ENCODE measurements at regions not wholly inside any gene's neighbourhood (a gene's known extent, or its start where the extent isn't known, plus 50 kb on each side); places are given as distances from the start of the nearest gene placed in this dataset.
A peak's percentile ranks its signal among the peaks of the same experiment; 100 is the strongest.

DNA sequence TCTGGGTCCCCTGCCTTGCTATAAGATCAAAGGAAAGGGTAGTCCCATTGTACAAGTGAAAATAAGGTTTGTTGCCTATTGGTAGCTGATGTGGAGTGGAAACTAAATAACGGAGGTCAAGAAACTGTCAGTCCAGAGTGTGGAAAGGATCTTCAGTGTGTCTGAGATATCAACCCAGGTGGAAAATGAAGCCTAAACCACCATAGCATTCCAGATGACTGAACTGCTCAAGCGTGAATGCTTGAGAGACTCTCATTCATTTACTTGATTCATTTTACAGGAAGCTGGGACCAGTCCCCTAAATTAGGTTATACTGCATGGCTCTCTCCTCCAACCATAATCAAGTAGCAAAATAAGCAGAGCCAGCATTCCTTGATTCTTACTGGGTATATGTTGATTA is 116.0 kb upstream of the SLC28A3 start:
- DNase-seq, result no peak

GRCh38 chr9:84460695-84461094 is 120.1 kb upstream of the SLC28A3 start:
- no peak for DNase-seq

GRCh38 chr9:84463272-84463671 is 122.7 kb upstream of the SLC28A3 start:
- peak in 1 of 2 experiments; percentile 0 for DNase-seq

- no peak for DNase-seq
These were observed 126.2 kb upstream of the SLC28A3 start for GRCh38 chr9:84466580-84467285.

- no peak for DNase-seq
These were observed 131.3 kb upstream of the SLC28A3 start for GRCh38 chr9:84471816-84472215.

GRCh38 chr9:84478996-84479395 is 138.4 kb upstream of the SLC28A3 start:
- DNase-seq, result no peak

- no peak for DNase-seq
These were observed 139.5 kb upstream of the SLC28A3 start for GRCh38 chr9:84480071-84480470.

DNA sequence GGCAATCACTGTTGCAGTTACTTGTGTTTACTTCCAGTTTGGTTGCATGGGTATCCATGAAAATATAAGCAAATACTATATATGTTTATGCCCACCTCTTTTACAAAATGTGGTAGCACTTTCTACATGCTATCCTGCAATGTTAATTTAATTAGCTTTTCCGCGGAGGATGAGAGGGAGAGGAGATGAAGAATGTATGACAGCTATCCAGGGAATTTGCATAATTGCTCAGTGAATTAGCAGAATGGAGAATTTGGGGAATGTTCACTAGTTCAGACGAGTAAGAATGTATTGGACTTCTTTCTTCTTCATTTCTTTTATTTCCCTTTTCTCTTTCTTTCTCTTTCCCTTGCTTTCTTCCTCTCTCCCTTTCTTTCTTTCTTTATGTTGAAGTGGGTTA is 140.7 kb upstream of the SLC28A3 start:
- peak in 1 of 2 experiments; percentile 6 for DNase-seq

- peak; percentile 50 to 65 for DNase-seq
These were observed 141.2 kb upstream of the SLC28A3 start for GRCh38 chr9:84481636-84482218.

- DNase-seq, result no peak
These were observed 142.0 kb upstream of the SLC28A3 start for GRCh38 chr9:84482607-84483006.

- DNase-seq, result no peak
These were observed 143.6 kb upstream of the SLC28A3 start for GRCh38 chr9:84484172-84484571.

DNA sequence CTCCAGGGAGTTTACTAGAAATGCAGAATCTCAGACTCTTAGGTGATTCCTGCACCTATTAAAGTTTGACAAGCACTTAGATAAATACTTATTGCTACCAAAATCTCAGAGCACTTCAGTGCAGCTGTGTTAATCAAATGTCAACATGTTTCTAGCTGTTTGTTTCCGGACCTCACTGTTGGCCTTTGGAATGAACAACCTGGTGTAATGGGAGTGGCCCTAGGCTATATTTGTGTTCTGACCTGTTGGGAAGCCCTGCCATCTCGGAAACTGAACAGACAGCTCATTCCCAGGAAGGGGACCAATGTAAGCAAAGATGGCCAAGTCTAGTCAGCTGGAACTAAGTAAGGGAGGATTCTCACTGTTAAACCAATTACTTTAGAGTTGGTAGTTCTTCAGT is 145.0 kb upstream of the SLC28A3 start:
- no peak for DNase-seq

DNA sequence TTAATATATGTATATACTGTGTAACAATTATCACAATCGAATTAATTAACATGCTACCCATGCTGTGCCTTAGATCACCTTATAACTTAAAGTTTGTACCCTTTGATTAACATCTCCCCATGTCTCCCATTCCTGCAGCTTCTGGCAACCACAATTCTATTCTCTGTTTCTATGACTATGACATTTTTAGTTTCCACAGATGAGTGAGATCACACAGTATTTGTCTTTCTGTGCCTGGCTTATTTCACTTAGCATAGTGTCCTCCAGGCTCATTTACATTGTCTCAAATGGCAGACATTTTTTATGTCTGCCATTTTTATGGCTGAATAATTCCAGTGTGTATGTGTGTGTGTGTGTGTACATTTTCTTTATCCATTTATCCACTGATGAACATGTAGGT is 146.1 kb upstream of the SLC28A3 start:
- no peak for DNase-seq

GRCh38 chr9:84490206-84490841 is 149.8 kb upstream of the SLC28A3 start:
- DNase-seq, result no peak

DNA sequence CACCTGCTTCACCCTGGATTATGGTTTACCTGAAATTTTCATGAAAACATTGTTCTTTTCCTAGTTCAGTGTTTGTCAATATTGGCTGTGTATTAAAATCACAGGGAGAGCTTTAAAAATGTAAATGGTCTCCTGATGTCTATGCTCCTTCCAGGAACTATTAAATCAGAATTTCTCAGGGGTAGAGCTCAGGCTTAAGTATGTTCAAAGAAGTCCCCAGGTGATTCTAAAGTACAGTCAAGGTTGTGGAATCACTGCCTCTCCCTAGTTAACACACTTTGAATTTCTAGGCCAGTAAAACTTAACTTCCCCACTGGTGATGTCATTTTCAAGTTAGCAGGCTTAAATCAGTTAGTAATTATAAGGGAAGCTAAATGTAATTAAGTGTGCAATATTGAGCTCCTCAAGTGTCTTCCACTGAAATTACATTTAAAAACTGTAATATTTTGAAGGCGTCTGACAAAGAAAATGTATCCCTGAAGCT is 150.3 kb upstream of the SLC28A3 start:
- no peak for DNase-seq

DNA sequence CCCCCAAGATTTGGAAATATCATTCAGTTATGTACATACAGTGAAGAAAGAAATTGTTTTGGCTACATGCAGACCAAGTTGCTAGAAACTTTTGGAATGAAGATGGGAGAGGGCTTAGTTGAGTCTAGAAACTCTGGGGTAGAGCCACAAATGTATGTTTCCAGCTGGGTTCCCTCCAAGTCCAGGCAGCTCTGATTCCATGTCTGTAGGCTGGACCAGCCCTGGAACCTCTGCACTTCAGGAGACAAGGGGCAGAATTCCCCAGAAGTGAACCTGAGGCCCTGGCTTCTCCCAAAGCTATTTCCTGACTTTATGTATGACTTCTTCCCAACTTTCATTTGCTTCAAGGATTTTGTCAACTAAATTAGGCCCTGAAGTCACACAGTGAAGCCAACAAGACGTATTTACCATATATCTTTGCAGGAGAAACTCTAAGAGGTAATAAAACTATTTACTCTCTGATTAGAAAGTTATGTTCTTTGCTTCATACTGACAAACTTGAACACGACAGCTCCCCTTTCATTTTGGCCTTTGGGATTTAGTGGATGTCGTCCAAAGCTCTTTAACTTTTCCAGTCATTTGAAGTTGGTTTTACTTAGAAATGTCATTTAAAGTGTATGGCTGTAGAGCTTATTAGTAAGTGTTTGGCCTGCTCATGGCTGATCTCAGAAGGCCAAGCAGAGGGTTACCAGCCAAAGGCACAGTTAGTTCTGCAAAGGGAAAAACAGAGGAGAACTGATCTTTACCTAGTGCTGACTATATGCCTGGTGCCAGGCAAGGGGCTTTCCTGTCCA is 152.0 kb upstream of the SLC28A3 start:
- DNase-seq, result no peak

DNA sequence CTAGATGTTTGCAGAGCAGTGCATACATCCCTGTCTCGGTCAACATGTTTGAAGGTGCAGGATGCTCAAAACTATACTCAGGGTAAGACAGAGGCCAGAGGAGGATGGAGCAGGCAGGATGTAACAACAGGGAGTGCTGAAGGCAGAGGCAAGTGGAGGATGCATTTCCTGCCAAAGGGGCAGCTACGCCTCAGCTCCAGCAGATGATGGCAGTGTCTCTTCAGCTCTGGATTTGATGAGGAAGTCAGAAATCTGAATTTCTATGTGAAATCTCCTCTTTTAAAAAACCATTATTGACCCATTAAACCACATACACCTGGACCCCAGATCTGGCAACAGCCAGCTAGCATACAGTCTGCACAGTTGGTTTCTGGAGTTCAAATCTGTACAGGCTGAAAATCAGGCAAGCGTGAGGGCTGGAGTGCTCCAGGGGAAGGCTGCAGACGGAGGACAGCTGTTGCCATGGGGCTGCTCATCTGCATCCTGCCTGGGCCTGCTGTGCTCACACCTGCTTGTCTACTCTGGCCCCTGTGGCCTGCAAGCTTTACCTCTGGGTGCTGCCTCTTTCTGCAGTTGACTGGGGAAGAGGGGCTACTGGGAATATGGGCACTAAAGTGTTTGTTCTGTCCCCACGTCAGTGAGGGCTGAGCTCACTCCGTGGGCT is 152.9 kb upstream of the SLC28A3 start:
- peak in 1 of 2 experiments; percentile 35 for DNase-seq

DNA sequence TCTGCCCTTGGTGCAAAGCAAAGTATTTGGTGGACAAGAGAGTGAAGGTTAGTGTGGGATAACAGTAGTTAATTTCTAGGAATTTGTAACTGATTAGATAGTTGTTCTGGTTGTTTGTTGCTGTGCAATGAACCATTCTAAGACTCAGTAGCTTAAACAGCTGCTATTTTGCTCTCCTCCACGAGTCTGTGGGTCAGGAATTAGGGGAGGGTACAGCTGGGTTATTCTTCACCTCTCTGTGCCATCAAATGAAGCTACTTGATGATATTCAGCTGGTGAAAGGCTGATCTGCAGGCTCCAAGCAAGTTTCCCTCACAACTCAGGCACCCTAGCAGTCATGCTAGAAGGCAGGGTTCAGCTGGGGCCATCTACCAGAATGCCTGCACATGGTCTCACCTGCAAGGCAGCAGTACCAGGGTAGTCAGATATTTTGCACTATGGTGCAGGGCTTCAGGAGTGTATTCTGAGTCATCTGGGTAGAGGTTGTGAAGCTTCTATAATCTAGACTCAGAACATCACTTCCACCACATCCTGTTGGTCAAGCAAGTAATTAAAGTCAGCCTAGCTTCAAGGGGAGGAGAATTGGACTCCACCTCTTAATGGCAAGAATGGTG is 159.5 kb upstream of the SLC28A3 start:
- DNase-seq, result no peak

DNA sequence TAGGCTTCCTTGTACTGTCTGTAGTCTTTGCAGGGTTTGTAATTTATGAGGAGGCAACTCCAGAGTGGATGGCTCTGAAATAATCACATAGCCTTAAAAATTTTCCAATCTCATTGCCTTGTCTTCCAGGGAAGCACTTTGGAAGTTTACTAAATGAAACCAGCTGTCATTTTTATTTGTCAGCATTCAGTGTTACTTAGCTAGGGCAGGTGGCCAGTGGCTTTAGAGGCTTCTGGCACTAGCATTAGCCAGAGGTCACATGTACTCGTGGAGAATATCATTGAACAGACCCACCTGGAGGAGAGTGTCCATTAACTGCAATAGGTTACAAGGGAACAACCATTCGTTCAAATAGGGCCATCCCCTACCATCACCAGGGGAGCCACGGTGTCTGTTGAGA is 160.3 kb upstream of the SLC28A3 start:
- no peak for DNase-seq

DNA sequence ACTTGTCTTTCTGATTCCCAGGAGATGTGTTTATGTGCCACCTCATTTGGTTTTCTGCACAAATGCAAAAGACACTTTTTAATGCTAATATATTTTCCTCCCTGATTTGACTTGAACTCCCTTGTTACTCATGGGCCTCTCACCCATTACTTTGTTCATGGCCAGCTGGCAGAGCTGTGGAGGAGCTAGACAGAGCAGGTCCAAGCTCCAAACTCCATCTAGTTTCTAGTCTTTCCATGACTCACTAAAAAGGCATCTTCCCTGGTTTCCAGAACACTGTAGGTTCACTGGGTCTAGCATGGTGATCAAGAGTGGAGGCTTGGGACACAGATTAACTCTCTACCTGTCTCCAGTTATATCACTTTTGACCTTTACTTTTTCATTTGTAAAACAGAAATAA is 161.0 kb upstream of the SLC28A3 start:
- DNase-seq, result peak in 1 of 2 experiments; percentile 2

GRCh38 chr9:84502066-84502465 is 161.5 kb upstream of the SLC28A3 start:
- no peak for DNase-seq

GRCh38 chr9:84504360-84504759 is 163.8 kb upstream of the SLC28A3 start:
- no peak for DNase-seq

Measured in NCI-H526 (cell line).